GM12891 (cell line): ENCODE measurements at regions not wholly inside any gene's neighbourhood (a gene's known extent, or its start where the extent isn't known, plus 50 kb on each side); places are given as distances from the start of the nearest gene placed in this dataset.
A peak's percentile ranks its signal among the peaks of the same experiment; 100 is the strongest.
"Not testable (repeated sequence)": the region's sequence is repeated elsewhere in the genome, so short reads cannot be mapped to it uniquely, and the experiment has no call there.

Source experiments
- DNase-seq: peaks from one replicate; pipeline ENCODE4 v3.0.0; 2011; ENCODE audit warnings: low spot score; ENCODE audit not compliant: insufficient read length
- FAIRE-seq: peaks from 2 replicates; lab custom pipeline; 2011; peaks lifted over from hg19 to GRCh38; lab: Jason Lieb, UNC
- PAX5 ChIP-seq: IDR thresholded peaks from 2 replicates; pipeline ENCODE4 v1.6.1; 2011; ENCODE audit warnings: low read length, moderate library complexity, mild to moderate bottlenecking; ENCODE audit not compliant: insufficient read depth, severe bottlenecking
- POLR2A ChIP-seq: IDR thresholded peaks from 2 replicates; pipeline ENCODE4 v1.6.1; 2011; ENCODE audit warnings: low read depth, low read length, control low read depth
- POLR2AphosphoS5 ChIP-seq: IDR thresholded peaks from 2 replicates; pipeline ENCODE4 v1.6.1; 2011; ENCODE audit warnings: low read depth, low read length, control low read depth
- POU2F2 ChIP-seq: IDR thresholded peaks from 2 replicates; pipeline ENCODE4 v1.6.1; 2011; ENCODE audit warnings: low read depth, mild to moderate bottlenecking, control low read depth, low read length, moderate library complexity
- SPI1 ChIP-seq: IDR thresholded peaks from 2 replicates; pipeline ENCODE4 v1.6.1; 2011; ENCODE audit warnings: low read depth, low read length, control low read depth
- TAF1 ChIP-seq: IDR thresholded peaks from 2 replicates; pipeline ENCODE4 v1.6.1; 2011; ENCODE audit warnings: low read depth, low read length, control low read depth

DNA sequence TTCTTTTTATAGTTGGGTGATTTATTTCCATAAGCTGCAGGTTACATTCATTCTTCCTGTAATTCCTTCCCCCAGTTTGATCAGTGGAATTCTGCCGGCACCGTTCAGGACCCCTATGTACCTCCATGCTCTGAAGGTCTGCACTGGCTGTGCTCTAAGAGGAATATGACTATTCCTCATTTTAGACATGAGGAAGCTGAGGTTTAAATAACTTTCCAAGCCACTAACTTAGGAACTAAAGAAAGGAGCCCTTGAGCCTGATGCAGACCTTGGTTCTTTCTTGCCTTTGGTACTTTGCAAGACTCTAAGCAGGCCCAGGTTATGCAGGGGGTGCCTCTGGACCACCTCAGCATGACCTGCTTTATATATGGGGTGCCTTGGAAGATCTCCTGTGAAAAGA, 318.5 kb downstream of the QKI start:
- no peak for TF ChIP-seq PAX5
- no peak for TF ChIP-seq POLR2AphosphoS5
- no peak for TF ChIP-seq POU2F2
- TF ChIP-seq POLR2A: no peak
- no peak for TF ChIP-seq TAF1
- no peak for TF ChIP-seq SPI1
- peak; percentile 58 for FAIRE-seq
- DNase-seq: no peak

DNA sequence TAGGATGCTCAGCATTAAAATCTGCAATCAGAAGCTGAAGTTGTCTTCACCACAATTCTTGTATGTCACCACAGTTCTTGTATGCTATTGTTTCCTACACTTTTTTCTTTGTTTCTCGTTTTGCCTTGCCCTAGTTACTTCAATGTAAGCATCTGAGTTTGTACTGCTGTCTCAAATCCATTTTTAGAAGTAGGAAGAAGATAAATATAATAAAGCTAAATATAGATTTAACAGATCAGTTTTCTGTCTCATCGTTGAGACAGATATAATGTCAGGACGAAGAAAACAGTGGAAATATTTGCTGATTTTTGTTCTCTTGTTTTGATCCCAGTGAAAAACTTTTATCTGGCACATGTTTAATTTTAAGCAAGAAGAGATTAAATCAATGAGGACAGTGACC, 318.0 kb downstream of the QKI start:
- TF ChIP-seq POLR2A: no peak
- TF ChIP-seq POU2F2: no peak
- no peak for TF ChIP-seq SPI1
- DNase-seq: no peak
- FAIRE-seq: peak; percentile 52

DNA sequence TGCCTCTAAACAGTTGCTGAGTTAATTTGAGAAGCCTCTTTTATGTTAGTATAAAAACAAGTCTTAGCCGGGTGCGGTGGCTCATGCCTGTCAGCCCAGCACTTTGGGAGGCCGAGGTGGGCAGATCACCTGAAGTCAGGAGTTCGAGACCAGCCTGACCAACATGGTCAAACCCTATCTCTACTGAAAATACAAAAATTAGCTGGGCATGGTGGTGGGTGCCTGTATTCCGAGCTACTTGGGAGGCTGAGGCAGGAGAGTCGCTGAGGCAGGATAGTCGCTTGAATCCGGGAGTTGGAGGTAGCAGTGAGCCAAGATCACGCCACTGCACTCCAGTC, 317.5 kb downstream of the QKI start:
- DNase-seq, FAIRE-seq: not testable (repeated sequence)

DNA sequence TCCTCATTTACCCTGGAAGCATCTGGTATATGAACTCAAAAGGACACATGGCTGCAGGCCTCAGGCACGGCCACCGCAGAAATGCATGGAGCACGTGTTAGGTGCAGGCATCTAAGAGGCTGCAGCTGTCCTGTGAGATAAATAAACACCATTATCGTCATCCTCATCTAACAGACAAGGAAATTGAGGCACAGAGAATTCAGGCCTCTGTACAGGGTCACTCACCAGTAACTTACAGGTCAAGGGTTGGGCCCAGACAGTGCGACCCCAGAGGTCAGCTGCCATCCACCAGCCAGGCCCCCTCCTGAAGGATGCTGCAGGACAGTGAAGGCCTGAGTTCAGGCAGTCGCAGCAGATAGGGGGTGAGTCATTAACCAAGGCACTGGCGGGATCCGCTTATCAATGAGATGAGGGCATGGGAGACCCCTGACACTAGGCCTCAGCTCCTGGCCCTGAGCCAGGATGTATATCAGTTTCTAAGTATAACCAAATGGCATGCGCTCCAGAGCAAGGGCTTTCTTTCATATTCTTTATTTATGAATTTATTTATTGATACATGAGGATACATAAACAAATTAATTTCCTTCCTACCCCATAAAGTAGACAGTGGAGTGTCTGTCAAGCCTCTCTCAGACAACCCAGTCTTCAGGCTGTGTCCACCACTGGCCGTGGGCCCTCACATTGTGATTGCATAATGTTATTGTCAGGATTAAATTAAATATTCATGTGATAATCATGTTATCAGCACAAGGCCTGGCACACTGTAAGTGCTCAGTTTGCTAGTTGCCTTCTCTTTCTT, 316.9 kb downstream of the QKI start:
- DNase-seq: no peak
- no peak for TF ChIP-seq POU2F2
- no peak for TF ChIP-seq POLR2AphosphoS5
- TF ChIP-seq POLR2A: no peak
- TF ChIP-seq SPI1: no peak

DNA sequence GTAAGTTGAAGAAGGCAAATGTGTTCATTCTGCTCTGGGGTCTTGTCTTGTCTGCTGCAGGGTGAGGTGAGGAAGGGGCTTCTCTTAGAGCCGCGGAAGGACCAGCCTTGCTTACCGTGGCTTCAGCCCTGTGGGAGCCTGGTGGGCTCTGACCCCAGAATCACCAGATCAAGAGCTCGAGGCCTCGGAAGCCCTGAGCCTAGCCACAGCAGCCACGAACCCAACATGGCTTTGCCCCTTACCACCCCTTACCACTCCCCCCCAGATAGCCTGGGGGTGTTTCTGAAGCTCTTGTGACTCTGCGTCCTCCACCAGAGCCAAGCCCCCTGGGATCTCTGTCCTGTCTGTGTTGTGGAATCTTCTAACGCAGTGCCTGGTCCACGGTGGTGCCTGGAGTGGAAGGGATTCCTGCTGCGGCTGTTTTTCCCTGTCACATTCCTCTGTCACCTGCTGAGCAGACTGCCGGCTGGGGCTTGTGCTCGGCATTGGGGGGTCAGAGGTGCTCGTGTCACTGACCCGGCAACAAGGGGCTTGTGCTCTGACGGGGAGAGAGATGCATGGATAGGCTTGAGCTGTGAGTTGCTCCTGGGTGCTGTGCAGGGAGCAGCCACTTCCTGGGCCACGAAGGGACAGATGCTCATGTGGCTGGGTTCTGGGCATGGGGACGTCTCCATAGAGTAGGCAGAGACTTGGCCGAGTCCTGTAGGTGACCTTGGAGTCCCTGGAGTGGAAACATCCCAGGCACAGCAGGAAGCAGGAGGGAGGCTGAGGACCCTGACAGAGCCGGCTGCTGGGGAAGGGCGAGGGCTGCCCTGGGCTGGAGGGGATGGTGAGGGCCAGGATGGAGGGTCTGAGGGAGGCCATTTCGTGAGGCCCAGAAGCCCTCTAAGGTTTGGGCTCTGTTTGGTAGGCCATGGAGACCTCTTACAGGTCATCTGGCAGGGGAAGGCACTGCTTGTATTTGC, 316.0 kb downstream of the QKI start:
- DNase-seq (no peak), FAIRE-seq (no peak)
- no peak for TF ChIP-seq PAX5
- TF ChIP-seq POU2F2: no peak
- TF ChIP-seq SPI1: no peak
- TF ChIP-seq POLR2A: no peak
- no peak for TF ChIP-seq TAF1
- no peak for TF ChIP-seq POLR2AphosphoS5

More for the DNA sequence above, 316.9 kb downstream of the QKI start:
- no peak for FAIRE-seq

DNA sequence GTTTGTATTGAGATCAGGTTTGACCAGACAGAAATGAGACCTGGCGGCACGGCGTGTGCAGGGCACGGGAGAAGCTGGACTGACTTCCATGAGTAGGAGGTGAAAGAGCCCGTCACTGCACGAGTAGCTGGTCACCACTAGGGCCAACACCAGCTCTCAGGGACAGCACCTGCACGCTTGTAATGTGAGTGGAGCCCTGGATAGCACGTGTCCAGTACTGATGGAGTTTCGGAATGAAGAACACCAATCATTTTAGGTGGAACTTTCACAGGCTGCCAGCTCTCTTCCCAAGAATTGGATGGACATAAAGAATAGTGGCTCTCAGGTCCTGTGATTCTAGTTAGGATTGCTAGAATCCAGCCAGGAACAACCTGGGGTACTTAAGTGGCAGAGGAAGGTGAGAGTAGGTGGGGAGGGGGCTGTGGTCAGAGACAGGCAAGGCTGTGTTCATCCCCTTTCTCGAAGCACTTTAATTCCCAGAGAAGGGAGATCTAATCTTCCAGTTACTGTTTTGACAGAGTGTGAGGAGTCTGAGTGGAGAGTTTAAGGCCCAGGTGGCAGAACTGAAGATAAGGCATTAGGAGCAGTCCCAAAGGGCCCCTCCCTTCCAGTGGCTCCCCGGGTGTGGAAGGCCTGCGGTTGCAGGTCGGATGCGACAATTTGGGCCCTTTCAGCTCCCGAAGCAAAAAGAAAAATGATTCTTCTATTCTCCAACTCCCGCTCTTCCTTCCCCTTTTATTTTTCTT, 314.8 kb downstream of the QKI start:
- TF ChIP-seq SPI1: no peak
- TF ChIP-seq PAX5: no peak
- TF ChIP-seq POLR2A: no peak
- no peak for TF ChIP-seq POLR2AphosphoS5
- no peak for TF ChIP-seq TAF1
- TF ChIP-seq POU2F2: no peak
- FAIRE-seq (no peak), DNase-seq (no peak)

DNA sequence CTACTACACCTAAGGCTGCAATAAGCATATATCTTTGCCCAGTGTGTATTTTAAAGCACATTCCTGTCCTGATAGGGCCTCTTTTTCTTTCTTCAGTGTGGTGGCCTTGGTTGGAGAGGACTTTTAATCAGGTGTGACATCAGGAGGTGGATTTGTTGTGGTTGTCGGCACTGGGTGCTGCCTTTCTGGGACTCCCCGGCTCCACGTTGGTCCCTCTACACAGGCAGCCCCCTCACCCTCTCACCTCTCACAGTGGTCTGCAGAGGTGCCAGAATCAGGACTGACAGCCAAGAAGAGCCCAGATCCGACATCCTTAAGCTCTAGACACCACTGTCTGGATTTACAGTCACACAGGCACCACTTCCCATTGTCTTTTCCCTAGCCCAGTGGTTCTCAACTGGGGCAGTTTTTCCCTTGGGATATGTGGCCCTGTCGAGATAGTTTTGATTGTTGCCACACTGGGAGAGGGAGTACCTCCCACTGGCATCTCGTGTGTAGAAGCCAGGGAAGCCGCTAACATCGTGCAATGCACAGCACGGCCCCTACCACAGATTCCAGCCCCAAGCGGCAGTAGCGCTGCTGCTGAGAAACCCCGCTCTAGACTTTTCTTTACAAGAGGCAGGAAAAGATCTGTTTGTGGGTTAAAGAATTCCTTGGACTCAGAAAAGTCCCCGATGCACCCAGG, 314.1 kb downstream of the QKI start:
- TF ChIP-seq POLR2AphosphoS5: no peak
- no peak for TF ChIP-seq POLR2A
- TF ChIP-seq SPI1: no peak
- no peak for TF ChIP-seq POU2F2
- no peak for TF ChIP-seq PAX5
- TF ChIP-seq TAF1: no peak
- DNase-seq (no peak), FAIRE-seq (no peak)

DNA sequence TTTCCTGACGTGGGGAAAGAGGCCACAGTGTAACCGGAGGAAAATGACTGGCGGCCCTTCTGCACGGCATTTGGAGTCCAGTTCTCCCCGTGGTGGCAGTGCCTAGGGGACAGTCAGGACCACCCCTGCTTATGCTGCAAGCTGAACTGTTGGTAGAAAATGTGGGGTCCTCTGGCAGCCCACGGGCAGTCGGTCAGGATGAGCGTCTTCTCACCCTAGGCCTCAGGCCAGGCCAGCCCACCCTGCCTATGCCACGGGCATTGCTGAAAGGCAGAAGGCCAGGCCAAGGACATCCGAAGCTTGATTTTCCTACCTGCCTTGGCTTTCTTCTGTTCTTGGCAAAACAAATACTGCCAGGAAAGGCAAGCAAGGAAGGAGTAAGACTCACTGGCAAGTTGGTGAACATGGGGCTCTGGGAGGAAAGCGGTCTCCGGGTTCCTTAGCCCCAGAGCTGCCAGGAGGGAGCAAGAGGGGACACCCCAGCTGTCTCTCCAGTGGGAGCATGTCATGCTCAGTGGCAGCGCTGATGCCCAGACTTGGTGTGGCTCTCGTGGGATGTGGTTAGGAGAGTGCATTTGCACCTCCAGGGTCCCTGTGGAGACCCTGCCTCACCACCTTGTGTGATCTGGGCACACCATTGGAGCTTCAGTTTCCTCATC, 311.6 kb downstream of the QKI start:
- no peak for TF ChIP-seq POLR2AphosphoS5
- no peak for TF ChIP-seq SPI1
- TF ChIP-seq TAF1: no peak
- TF ChIP-seq POU2F2: no peak
- no peak for TF ChIP-seq PAX5
- TF ChIP-seq POLR2A: no peak
- FAIRE-seq (no peak), DNase-seq (no peak)
